ENCODE measurements at regions not wholly inside any gene's neighbourhood (a gene's known extent, or its start where the extent isn't known, plus 50 kb on each side); places are given as distances from the start of the nearest gene placed in this dataset.

DNA sequence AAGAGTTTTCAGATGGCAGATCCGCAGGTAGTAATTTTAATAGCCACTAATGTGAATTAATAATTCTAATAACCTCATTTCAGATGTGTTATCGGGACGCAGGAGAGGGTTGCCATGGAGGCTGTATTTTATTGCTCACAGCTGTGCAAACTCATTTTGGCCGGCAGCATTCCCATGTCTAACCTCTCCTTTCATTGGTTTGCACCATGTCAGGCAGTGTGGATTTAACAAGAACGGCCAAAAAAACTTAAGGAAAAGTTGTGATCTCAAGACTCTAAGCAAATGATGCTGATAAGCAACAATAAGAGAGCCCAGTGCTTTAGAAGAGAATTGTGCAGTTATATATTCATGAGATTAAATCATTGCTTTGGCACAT, 88.7 kb upstream of the NRP1 start:
- H3K4me1 ChIP-seq (ENCODE audit: control insufficient read depth, extremely low read depth, insufficient read depth, low read length) = peaks cover 5% of the 10 kb centered on the region
- H3K27ac ChIP-seq (ENCODE audit: insufficient read depth, low read length) = no peak overlapping the region
- no peak overlapping the region for H2AFZ ChIP-seq (ENCODE audit: low read length)
- H3K9ac ChIP-seq (ENCODE audit: insufficient read depth, low read length) = no peak overlapping the region
- H3K27me3 ChIP-seq (ENCODE audit: control insufficient read depth, insufficient read depth, low read length) = no peaks in the 10 kb centered on the region
- peak in 1 of 2 donors; percentile 29 for DNase-seq (ENCODE audit: low read depth in 2 of 2)
- H4K20me1 ChIP-seq (ENCODE audit: control insufficient read depth, extremely low read depth, insufficient read depth, low read length) = no peaks in the 10 kb centered on the region
- H3K79me2 ChIP-seq (ENCODE audit: control insufficient read depth, insufficient read depth, low read length) = no peaks in the 10 kb centered on the region
- no peak overlapping the region for H3K4me2 ChIP-seq (ENCODE audit: extremely low read depth, insufficient read depth, low read length)
- H3K9me3 ChIP-seq (ENCODE audit: control insufficient read depth, insufficient read depth, low read depth, low read length) = no peaks in the 10 kb centered on the region
- H3K4me3 ChIP-seq (replicated peaks in 1 of 4; ENCODE audit: control extremely low read depth in 1 of 4, insufficient read depth in 1 of 4, low read depth in 3 of 4, low read length in 4 of 4) = no peak overlapping the region
- no peak for TF ChIP-seq EZH2 (IDR thresholded peaks at IDR 0.05; ENCODE audit: low read length, missing control alignments)
- TF ChIP-seq, protein P1, sequence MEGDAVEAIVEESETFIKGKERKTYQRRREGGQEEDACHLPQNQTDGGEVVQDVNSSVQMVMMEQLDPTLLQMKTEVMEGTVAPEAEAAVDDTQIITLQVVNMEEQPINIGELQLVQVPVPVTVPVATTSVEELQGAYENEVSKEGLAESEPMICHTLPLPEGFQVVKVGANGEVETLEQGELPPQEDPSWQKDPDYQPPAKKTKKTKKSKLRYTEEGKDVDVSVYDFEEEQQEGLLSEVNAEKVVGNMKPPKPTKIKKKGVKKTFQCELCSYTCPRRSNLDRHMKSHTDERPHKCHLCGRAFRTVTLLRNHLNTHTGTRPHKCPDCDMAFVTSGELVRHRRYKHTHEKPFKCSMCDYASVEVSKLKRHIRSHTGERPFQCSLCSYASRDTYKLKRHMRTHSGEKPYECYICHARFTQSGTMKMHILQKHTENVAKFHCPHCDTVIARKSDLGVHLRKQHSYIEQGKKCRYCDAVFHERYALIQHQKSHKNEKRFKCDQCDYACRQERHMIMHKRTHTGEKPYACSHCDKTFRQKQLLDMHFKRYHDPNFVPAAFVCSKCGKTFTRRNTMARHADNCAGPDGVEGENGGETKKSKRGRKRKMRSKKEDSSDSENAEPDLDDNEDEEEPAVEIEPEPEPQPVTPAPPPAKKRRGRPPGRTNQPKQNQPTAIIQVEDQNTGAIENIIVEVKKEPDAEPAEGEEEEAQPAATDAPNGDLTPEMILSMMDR (conservative IDR thresholded peaks at IDR 0.05 in 1 of 2, IDR thresholded peaks at IDR 0.05 in 1 of 2; ENCODE audit: low read depth in 1 of 2, low read length in 2 of 2) = no peak
- no peaks in the 10 kb centered on the region for H3K36me3 ChIP-seq (ENCODE audit: control insufficient read depth, insufficient read depth, low read length)

DNA sequence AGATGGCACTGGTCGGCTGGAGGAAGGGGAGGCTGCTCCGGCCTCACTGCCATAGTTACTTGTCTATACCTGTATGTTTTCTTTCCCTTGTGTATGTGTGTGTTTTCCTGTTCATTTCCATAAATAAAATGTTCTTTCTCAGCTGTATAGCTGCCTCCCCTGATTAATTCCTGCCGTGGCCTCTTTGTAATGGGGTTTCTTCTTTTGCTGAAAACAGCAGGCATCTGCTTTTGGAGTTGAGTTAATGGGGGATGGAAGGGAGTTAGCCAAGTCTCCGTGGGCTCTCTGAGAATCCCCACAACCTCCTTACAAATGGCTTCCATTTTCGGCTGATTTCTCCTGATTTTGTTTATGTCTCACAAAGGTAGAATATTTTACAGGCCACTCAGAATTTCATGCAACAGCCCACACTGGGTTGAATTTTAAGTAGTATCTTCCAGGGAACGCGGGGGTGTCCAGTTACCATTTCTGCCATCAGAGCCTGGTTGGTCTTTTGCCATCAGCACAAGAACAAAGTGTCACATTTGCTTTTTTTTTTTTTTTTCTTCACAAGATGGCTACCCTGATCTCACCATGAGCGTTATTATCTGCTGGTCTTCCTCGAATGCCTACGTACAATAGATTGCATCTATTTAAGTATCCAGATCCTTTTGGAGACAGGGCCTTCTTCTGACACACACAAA, 88.1 kb upstream of the NRP1 start:
- Histone ChIP-seq H3K27ac (ENCODE audit: insufficient read depth, low read length) (no peak overlapping the region), H3K79me2 (ENCODE audit: control insufficient read depth, insufficient read depth, low read length) (no peaks in the 10 kb centered on the region), H3K4me3 (replicated peaks in 1 of 4; ENCODE audit: control extremely low read depth in 1 of 4, insufficient read depth in 1 of 4, low read depth in 3 of 4, low read length in 4 of 4) (no peak overlapping the region), H2AFZ (ENCODE audit: low read length) (no peak overlapping the region), H3K4me2 (ENCODE audit: extremely low read depth, insufficient read depth, low read length) (no peak overlapping the region), H3K36me3 (ENCODE audit: control insufficient read depth, insufficient read depth, low read length) (no peaks in the 10 kb centered on the region), H3K9me3 (ENCODE audit: control insufficient read depth, insufficient read depth, low read depth, low read length) (no peaks in the 10 kb centered on the region), H3K4me1 (ENCODE audit: control insufficient read depth, extremely low read depth, insufficient read depth, low read length) (peaks cover 5% of the 10 kb centered on the region), H3K9ac (ENCODE audit: insufficient read depth, low read length) (no peak overlapping the region), H3K27me3 (ENCODE audit: control insufficient read depth, insufficient read depth, low read length) (no peaks in the 10 kb centered on the region), H4K20me1 (ENCODE audit: control insufficient read depth, extremely low read depth, insufficient read depth, low read length) (no peaks in the 10 kb centered on the region)
- DNase-seq (ENCODE audit: low read depth in 2 of 2) = no peak
- TF ChIP-seq EZH2 (IDR thresholded peaks at IDR 0.05; ENCODE audit: low read length, missing control alignments) = no peak
- TF ChIP-seq, protein P1 (conservative IDR thresholded peaks at IDR 0.05 in 1 of 2, IDR thresholded peaks at IDR 0.05 in 1 of 2; ENCODE audit: low read depth in 1 of 2, low read length in 2 of 2) = no peak

DNA sequence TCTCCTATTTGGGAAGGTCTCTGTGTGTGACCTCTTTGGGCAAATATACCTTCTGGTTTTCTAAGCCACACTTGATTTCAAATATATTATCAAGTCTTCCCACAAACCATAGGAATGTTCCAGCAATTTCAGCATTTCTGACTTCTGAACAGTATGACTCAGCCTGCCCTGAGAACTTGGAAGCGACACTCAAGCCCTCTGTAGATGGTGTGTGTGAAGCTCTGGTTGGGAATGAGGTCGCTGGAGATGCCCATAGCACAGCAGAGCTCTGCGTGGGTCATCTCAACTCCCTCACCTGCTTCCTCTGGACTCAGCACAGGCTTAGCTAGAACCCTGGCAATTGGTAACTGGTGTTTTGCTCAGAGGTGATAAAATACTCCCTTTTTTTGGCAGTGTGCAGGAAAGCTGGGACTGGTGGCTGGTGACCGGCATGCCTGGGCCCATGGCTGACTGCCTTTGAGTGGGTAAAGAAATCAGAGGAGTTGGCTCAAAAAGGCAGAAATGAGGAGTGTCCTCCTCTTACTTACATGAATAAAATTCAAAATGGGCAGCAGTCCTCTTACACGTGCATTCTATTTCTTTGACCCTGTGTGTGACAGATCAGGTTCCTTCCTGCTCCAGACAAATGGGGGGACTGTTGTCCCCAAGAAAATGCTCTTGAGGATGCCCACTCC, 87.5 kb upstream of the NRP1 start:
- H3K4me2 ChIP-seq (ENCODE audit: extremely low read depth, insufficient read depth, low read length) = no peak overlapping the region
- H3K36me3 ChIP-seq (ENCODE audit: control insufficient read depth, insufficient read depth, low read length) = no peaks in the 10 kb centered on the region
- peak; percentile 93 to 97 for DNase-seq (ENCODE audit: low read depth in 2 of 2)
- H2AFZ ChIP-seq (ENCODE audit: low read length) = no peak overlapping the region
- H3K79me2 ChIP-seq (ENCODE audit: control insufficient read depth, insufficient read depth, low read length) = no peaks in the 10 kb centered on the region
- H4K20me1 ChIP-seq (ENCODE audit: control insufficient read depth, extremely low read depth, insufficient read depth, low read length) = no peaks in the 10 kb centered on the region
- H3K27ac ChIP-seq (ENCODE audit: insufficient read depth, low read length) = no peak overlapping the region
- TF ChIP-seq, protein P1 (conservative IDR thresholded peaks at IDR 0.05 in 1 of 2, IDR thresholded peaks at IDR 0.05 in 1 of 2; ENCODE audit: low read depth in 1 of 2, low read length in 2 of 2) = no peak
- TF ChIP-seq EZH2 (IDR thresholded peaks at IDR 0.05; ENCODE audit: low read length, missing control alignments) = no peak
- H3K27me3 ChIP-seq (ENCODE audit: control insufficient read depth, insufficient read depth, low read length) = no peaks in the 10 kb centered on the region
- peaks cover 5% of the 10 kb centered on the region for H3K4me1 ChIP-seq (ENCODE audit: control insufficient read depth, extremely low read depth, insufficient read depth, low read length)
- H3K4me3 ChIP-seq (replicated peaks in 1 of 4; ENCODE audit: control extremely low read depth in 1 of 4, insufficient read depth in 1 of 4, low read depth in 3 of 4, low read length in 4 of 4) = no peak overlapping the region
- H3K9me3 ChIP-seq (ENCODE audit: control insufficient read depth, insufficient read depth, low read depth, low read length) = no peaks in the 10 kb centered on the region
- H3K9ac ChIP-seq (ENCODE audit: insufficient read depth, low read length) = no peak overlapping the region
